GM12878 (cell line): ENCODE measurements at regions not wholly inside any gene's neighbourhood (a gene's known extent, or its start where the extent isn't known, plus 50 kb on each side); places are given as distances from the start of the nearest gene placed in this dataset.

ENCODE experiments used
- ATAC-seq: fragments of 200-7000 bp; cut with Tn5 transposase; 3 replicates; pipeline ENCODE4 v1.9.1; 2020; ENCODE audit warnings: mild to moderate bottlenecking, moderate library complexity
- BruUV-seq: library from RNA; stranded (reverse); fragments of 400-500 nt; replicated peaks from 2 replicates; lab custom pipeline; 2021; lab: Mats Ljungman, UMichigan
- CTCF ChIA-PET: fragments of 300-600 bp; sonication (Branson Sonifier 250); formaldehyde crosslinking; extraction: SDS; loops from one replicate; lab custom pipeline; 2021; ENCODE audit warnings: inconsistent platforms; lab: Yijun Ruan, JAX
- POLR2A ChIA-PET: fragments of 350-600 bp; formaldehyde crosslinking; extraction: SDS; loops from one replicate; lab custom pipeline; 2021; ENCODE audit warnings: inconsistent platforms; lab: Charles Lee
- RAD21 ChIA-PET: fragments of 300-600 bp; sonication (Branson Sonifier 250); formaldehyde crosslinking; loops from one replicate; lab custom pipeline; 2023; ENCODE audit warnings: antibody characterized with exemption; ENCODE audit not compliant: unreplicated experiment; lab: Charles Lee
- SMC1A ChIA-PET: fragments of 300-600 bp; sonication (Branson Sonifier 250); formaldehyde crosslinking; loops from one replicate; lab custom pipeline; 2023; ENCODE audit not compliant: unreplicated experiment, uncharacterized antibody; lab: Charles Lee
- DNase-seq: peaks from one replicate; pipeline ENCODE4 v3.0.0-alpha.2; 2011; ENCODE audit warnings: low read depth, low spot score
- FAIRE-seq: peaks from 3 replicates; lab custom pipeline; 2011; peaks lifted over from hg19 to GRCh38; lab: Jason Lieb, UNC
- H2AFZ ChIP-seq: 2 replicates; pipeline ENCODE4 v1.6.0; 2011; ENCODE audit warnings: low read depth, low read length, control low read depth; ENCODE audit not compliant: control insufficient read depth
- H3K27ac ChIP-seq: 2 replicates; pipeline ENCODE4 v1.5.1; 2011; ENCODE audit warnings: control low read depth; ENCODE audit not compliant: control insufficient read depth, insufficient read depth
- H3K27me3 ChIP-seq, 2 experiments: replicated peaks in 1 of 2; 2 replicates each; pipeline versions ENCODE4 v1.6.0 to v1.6.1; 2011; ENCODE audit warnings: low read length in 1 of 2; ENCODE audit not compliant: control insufficient read depth in 2 of 2, insufficient read depth in 2 of 2
- H3K36me3 ChIP-seq, 2 experiments: 2 replicates each; pipeline ENCODE4 v1.5.1; 2011; ENCODE audit warnings: low read length in 1 of 2; ENCODE audit not compliant: control insufficient read depth in 2 of 2, insufficient read depth in 2 of 2
- H3K4me1 ChIP-seq: 2 replicates; pipeline ENCODE4 v1.6.1; 2011; ENCODE audit warnings: mild to moderate bottlenecking, low read length, moderate library complexity, mixed read lengths; ENCODE audit not compliant: control insufficient read depth, insufficient read depth
- H3K4me2 ChIP-seq: 2 replicates; pipeline ENCODE4 v1.6.0; 2011; ENCODE audit warnings: control low read depth; ENCODE audit not compliant: control insufficient read depth, insufficient read depth
- H3K4me3 ChIP-seq: fragments of 200-600 bp; sonication (generic); 2 replicates; pipeline ENCODE4 v1.5.1; 2016
- H3K79me2 ChIP-seq: 2 replicates; pipeline ENCODE4 v1.6.0; 2011; ENCODE audit warnings: low read length; ENCODE audit not compliant: control insufficient read depth, insufficient read depth
- H3K9ac ChIP-seq: 2 replicates; pipeline ENCODE4 v1.8.0; 2011; ENCODE audit warnings: low read length, control low read depth, mixed read lengths; ENCODE audit not compliant: control insufficient read depth, insufficient read depth
- H3K9me3 ChIP-seq: replicated peaks from 3 replicates; pipeline ENCODE4 v1.5.1; 2011; ENCODE audit warnings: mild to moderate bottlenecking, low read length; ENCODE audit not compliant: control insufficient read depth, insufficient read depth
- H4K20me1 ChIP-seq: 2 replicates; pipeline ENCODE4 v1.6.0; 2011; ENCODE audit not compliant: control insufficient read depth, insufficient read depth
- BACH1 ChIP-seq: fragments of 450-650 bp; IDR thresholded peaks from 2 replicates; pipeline ENCODE4 v1.6.1; 2017; ENCODE audit warnings: mild to moderate bottlenecking, borderline replicate concordance
- BCL11A ChIP-seq: IDR thresholded peaks from 2 replicates; pipeline ENCODE4 v1.6.1; 2011; ENCODE audit warnings: low read depth, low read length
- ELK1 ChIP-seq: IDR thresholded peaks from 2 replicates; pipeline ENCODE4 v1.6.1; 2012; ENCODE audit warnings: low read depth, low read length, improper control_type of control experiment
- HDGF ChIP-seq: fragments of 450-650 bp; IDR thresholded peaks from 2 replicates; pipeline ENCODE4 v1.6.1; 2016; ENCODE audit warnings: antibody characterized with exemption
- IKZF2 ChIP-seq, 2 experiments: fragments of 450-650 bp; IDR thresholded peaks; 2 replicates each; pipeline ENCODE4 v1.6.1; 2017; ENCODE audit warnings: mild to moderate bottlenecking in 2 of 2, moderate library complexity in 2 of 2
- JUNB ChIP-seq: IDR thresholded peaks from 2 replicates; pipeline ENCODE4 v1.6.1; 2016; ENCODE audit warnings: antibody characterized with exemption, mild to moderate bottlenecking
- JUND ChIP-seq: IDR thresholded peaks from 2 replicates; pipeline ENCODE4 v1.6.1; 2012; ENCODE audit warnings: low read depth, mild to moderate bottlenecking, low read length, improper control_type of control experiment, moderate library complexity
- RFX5 ChIP-seq: IDR thresholded peaks from 2 replicates; pipeline ENCODE4 v1.6.1; 2011; ENCODE audit warnings: low read depth, low read length, improper control_type of control experiment
- SPI1 ChIP-seq: IDR thresholded peaks from 2 replicates; pipeline ENCODE4 v1.6.1; 2011; ENCODE audit warnings: low read depth, mild to moderate bottlenecking, low read length, moderate library complexity, borderline replicate concordance; ENCODE audit not compliant: insufficient read depth
- ZNF24 ChIP-seq: fragments of 450-650 bp; IDR thresholded peaks from 2 replicates; pipeline ENCODE4 v1.6.1; 2017; ENCODE audit warnings: antibody characterized with exemption, mild to moderate bottlenecking
- ZZZ3 ChIP-seq: IDR thresholded peaks from 2 replicates; pipeline ENCODE4 v1.6.1; 2011; ENCODE audit warnings: low read depth; ENCODE audit not compliant: control insufficient read depth, insufficient read length
- WGBS: methylation state at CpG from one replicate; pipeline ENCODE4 v1.1.6; 2016; ENCODE audit warnings: low lambda C conversion rate; ENCODE audit not compliant: insufficient replicate concordance, insufficient coverage; ENCODE audit errors: missing lambda C conversion rate; 5-methylcytosine and 5-hydroxymethylcytosine counted together
- in situ Hi-C: fragments of 300-500 bp; cut with MboI; formaldehyde crosslinking; loops from 9 replicates; pipeline ENCODE4 v1.14.3; 2018; ENCODE audit warnings: mixed read lengths
- intact Hi-C: fragments of 100-400 bp; cut with micrococcal nuclease; formaldehyde crosslinking; loops from one replicate; pipeline ENCODE4 v1.14.2; 2022; ENCODE audit not compliant: unreplicated experiment
- TF ChIP-seq, protein P1 (sequence below): IDR thresholded peaks from 2 replicates; pipeline ENCODE4 v1.6.1; 2011; ENCODE audit warnings: borderline replicate concordance, low read depth, mild to moderate bottlenecking, moderate library complexity, low read length; ENCODE audit not compliant: insufficient read depth, poor library complexity, severe bottlenecking
- TF ChIP-seq, protein P2 (sequence below): fragments of 450-650 bp; IDR thresholded peaks from 2 replicates; pipeline ENCODE4 v1.6.1; 2017; ENCODE audit warnings: mild to moderate bottlenecking, moderate library complexity
- TF ChIP-seq, protein P3 (sequence below), 3 experiments: IDR thresholded peaks in 2 of 3; conservative IDR thresholded peaks in 1 of 3; 2 replicates each; pipeline ENCODE4 v1.5.1; 2011; ENCODE audit warnings: low read depth in 3 of 3, low read length in 3 of 3, mild to moderate bottlenecking in 3 of 3, control low read depth in 2 of 3, moderate library complexity in 2 of 3, inconsistent platforms in 1 of 3, mixed read lengths in 1 of 3; ENCODE audit not compliant: control insufficient read depth in 2 of 3, insufficient read depth in 1 of 3; ENCODE audit errors: extremely low read depth in 1 of 3
- TF ChIP-seq, protein P4 (sequence below): IDR thresholded peaks from 2 replicates; pipeline ENCODE4 v1.6.1; 2011; ENCODE audit warnings: low read depth, mild to moderate bottlenecking, low read length, moderate library complexity, borderline replicate concordance; ENCODE audit errors: extremely low read depth

GRCh38 chr18:44425161-44425560, 255.5 kb upstream of the SETBP1 start (continued):
- TF ChIP-seq, protein P1, sequence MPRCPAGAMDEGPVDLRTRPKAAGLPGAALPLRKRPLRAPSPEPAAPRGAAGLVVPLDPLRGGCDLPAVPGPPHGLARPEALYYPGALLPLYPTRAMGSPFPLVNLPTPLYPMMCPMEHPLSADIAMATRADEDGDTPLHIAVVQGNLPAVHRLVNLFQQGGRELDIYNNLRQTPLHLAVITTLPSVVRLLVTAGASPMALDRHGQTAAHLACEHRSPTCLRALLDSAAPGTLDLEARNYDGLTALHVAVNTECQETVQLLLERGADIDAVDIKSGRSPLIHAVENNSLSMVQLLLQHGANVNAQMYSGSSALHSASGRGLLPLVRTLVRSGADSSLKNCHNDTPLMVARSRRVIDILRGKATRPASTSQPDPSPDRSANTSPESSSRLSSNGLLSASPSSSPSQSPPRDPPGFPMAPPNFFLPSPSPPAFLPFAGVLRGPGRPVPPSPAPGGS = no peak
- TF ChIP-seq IKZF2 (IDR thresholded peaks at IDR 0.05) (no peak), ELK1 (no peak), HDGF (no peak)

DNA sequence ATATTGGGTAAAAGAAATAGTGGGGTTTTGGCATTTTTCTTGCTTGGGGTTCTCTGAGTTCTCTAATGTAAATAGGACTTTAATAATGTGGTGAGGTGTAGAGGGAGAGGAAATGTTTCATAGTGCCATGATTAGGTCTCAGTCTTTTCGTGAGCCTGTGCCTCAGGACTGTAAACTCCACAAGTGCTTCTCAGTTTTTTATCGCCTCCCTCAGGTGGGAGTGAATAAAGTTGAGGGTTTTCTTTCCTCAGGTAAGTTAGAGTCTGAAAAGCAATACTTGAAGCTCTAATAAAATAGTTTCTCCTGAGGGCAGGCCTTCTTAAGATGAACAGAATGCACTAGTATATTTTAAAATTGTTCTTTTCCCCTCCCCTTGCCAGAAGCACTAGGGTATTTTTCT, 243.1 kb upstream of the SETBP1 start:
- Histone ChIP-seq H3K4me2 (no peak overlapping the region), H3K79me2 (no peaks in the 10 kb centered on the region), H3K9ac (no peak overlapping the region), H4K20me1 (no peaks in the 10 kb centered on the region), H3K36me3 (no peaks in the 10 kb centered on the region), H3K9me3 (no peaks in the 10 kb centered on the region), H3K27me3 (no peaks in the 10 kb centered on the region), H2AFZ (no peak overlapping the region), H3K4me3 (no peak overlapping the region), H3K27ac (no peak overlapping the region), H3K4me1 (no peaks in the 10 kb centered on the region)
- intact Hi-C loops (no loop called here), in situ Hi-C loops (no loop called here)
- ChIA-PET SMC1A (no interaction called here), RAD21 (no interaction called here), CTCF (no interaction called here), POLR2A (no interaction called here)
- DNase-seq (no peak), FAIRE-seq (no peak), ATAC-seq (no peak)
- WGBS = 0% methylated on average over 2 of the region's 2 CpGs
- no TSS peak for BruUV-seq
- TF ChIP-seq BACH1 = no peak
- TF ChIP-seq JUND = no peak
- no peak for TF ChIP-seq ZZZ3
- TF ChIP-seq BCL11A = no peak
- no peak for TF ChIP-seq JUNB
- TF ChIP-seq, protein P2, sequence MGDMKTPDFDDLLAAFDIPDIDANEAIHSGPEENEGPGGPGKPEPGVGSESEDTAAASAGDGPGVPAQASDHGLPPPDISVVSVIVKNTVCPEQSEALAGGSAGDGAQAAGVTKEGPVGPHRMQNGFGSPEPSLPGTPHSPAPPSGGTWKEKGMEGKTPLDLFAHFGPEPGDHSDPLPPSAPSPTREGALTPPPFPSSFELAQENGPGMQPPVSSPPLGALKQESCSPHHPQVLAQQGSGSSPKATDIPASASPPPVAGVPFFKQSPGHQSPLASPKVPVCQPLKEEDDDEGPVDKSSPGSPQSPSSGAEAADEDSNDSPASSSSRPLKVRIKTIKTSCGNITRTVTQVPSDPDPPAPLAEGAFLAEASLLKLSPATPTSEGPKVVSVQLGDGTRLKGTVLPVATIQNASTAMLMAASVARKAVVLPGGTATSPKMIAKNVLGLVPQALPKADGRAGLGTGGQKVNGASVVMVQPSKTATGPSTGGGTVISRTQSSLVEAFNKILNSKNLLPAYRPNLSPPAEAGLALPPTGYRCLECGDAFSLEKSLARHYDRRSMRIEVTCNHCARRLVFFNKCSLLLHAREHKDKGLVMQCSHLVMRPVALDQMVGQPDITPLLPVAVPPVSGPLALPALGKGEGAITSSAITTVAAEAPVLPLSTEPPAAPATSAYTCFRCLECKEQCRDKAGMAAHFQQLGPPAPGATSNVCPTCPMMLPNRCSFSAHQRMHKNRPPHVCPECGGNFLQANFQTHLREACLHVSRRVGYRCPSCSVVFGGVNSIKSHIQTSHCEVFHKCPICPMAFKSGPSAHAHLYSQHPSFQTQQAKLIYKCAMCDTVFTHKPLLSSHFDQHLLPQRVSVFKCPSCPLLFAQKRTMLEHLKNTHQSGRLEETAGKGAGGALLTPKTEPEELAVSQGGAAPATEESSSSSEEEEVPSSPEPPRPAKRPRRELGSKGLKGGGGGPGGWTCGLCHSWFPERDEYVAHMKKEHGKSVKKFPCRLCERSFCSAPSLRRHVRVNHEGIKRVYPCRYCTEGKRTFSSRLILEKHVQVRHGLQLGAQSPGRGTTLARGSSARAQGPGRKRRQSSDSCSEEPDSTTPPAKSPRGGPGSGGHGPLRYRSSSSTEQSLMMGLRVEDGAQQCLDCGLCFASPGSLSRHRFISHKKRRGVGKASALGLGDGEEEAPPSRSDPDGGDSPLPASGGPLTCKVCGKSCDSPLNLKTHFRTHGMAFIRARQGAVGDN = no peak
- no peak for TF ChIP-seq SPI1
- TF ChIP-seq, protein P3, sequence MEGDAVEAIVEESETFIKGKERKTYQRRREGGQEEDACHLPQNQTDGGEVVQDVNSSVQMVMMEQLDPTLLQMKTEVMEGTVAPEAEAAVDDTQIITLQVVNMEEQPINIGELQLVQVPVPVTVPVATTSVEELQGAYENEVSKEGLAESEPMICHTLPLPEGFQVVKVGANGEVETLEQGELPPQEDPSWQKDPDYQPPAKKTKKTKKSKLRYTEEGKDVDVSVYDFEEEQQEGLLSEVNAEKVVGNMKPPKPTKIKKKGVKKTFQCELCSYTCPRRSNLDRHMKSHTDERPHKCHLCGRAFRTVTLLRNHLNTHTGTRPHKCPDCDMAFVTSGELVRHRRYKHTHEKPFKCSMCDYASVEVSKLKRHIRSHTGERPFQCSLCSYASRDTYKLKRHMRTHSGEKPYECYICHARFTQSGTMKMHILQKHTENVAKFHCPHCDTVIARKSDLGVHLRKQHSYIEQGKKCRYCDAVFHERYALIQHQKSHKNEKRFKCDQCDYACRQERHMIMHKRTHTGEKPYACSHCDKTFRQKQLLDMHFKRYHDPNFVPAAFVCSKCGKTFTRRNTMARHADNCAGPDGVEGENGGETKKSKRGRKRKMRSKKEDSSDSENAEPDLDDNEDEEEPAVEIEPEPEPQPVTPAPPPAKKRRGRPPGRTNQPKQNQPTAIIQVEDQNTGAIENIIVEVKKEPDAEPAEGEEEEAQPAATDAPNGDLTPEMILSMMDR (IDR thresholded peaks at IDR 0.05 in 2 of 3, conservative IDR thresholded peaks at IDR 0.05 in 1 of 3; ENCODE audit: control insufficient read depth in 2 of 3, extremely low read depth in 1 of 3, insufficient read depth in 1 of 3, low read depth in 3 of 3, low read length in 3 of 3) = no peak
- TF ChIP-seq, protein P4, sequence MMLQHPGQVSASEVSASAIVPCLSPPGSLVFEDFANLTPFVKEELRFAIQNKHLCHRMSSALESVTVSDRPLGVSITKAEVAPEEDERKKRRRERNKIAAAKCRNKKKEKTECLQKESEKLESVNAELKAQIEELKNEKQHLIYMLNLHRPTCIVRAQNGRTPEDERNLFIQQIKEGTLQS = no peak
- TF ChIP-seq ZNF24 = no peak
- TF ChIP-seq RFX5 = no peak
